Ovary (tissue), 7 donors: ENCODE measurements at regions not wholly inside any gene's neighbourhood (a gene's known extent, or its start where the extent isn't known, plus 50 kb on each side); places are given as distances from the start of the nearest gene placed in this dataset.

ENCODE experiments used
- DNase-seq, 5 donors: peaks; one replicate each; pipeline ENCODE4 v3.0.0-alpha.2; 2019 to 2020
- H3K27ac ChIP-seq, 2 donors: fragments of 200-600 bp; one replicate each; pipeline versions ENCODE4 v1.5.1 to v1.8.0; 2019 to 2022
- H3K27me3 ChIP-seq: fragments of 200-600 bp; one replicate; pipeline ENCODE4 v1.8.0; 2022
- H3K36me3 ChIP-seq: fragments of 200-600 bp; sonication (generic); one replicate; pipeline ENCODE4 v1.5.1; 2019
- H3K4me1 ChIP-seq: one replicate; pipeline ENCODE4 v1.8.1; 2013; ENCODE audit warnings: mild to moderate bottlenecking, moderate library complexity; ENCODE audit not compliant: insufficient read depth
- H3K4me3 ChIP-seq: fragments of 200-600 bp; sonication (generic); one replicate; pipeline ENCODE4 v1.5.1; 2017
- H3K9me3 ChIP-seq, 2 donors: fragments of 200-600 bp in 1 of 2; sonication (generic) in 1 of 2; one replicate each; pipeline versions ENCODE4 v1.5.1 to v1.8.1; 2013 to 2019; ENCODE audit warnings: mild to moderate bottlenecking in 1 of 2, moderate library complexity in 1 of 2
- CTCF ChIP-seq, 3 donors: fragments of 450-650 bp in 2 of 3; fragments of 200-600 bp in 1 of 3; IDR thresholded peaks; one replicate each; pipeline versions ENCODE4 v1.5.1 to v1.8.0; 2016 to 2022; ENCODE audit warnings: antibody characterized with exemption in 3 of 3, mild to moderate bottlenecking in 1 of 3
- EP300 ChIP-seq: sonication (generic); formaldehyde crosslinking; IDR thresholded peaks from one replicate; pipeline ENCODE4 v1.6.1; 2017; ENCODE audit warnings: antibody characterized with exemption
- POLR2A ChIP-seq: fragments of 450-650 bp; IDR thresholded peaks from one replicate; pipeline ENCODE4 v1.6.1; 2017; ENCODE audit warnings: antibody characterized with exemption, mild to moderate bottlenecking, moderate library complexity
- WGBS, 3 donors: extraction: QIAGEN DNeasy Blood & Tissue Kit in 1 of 3; methylation state at CpG; one replicate each; pipeline versions ENCODE4 v1.1.5 to v1.1.7; 2013 to 2017; 5-methylcytosine and 5-hydroxymethylcytosine counted together
- intact Hi-C, 4 donors: fragments of 100-400 bp; cut with DNase I; formaldehyde crosslinking; loops; one replicate each; pipeline versions ENCODE4 v1.11.0 to v1.15.1; 2022 to 2023
- donor health status: DM: no; HTN: no; CAD: no; lungs with moderate emphysema.
- donor health status: DM: no; HTN: no; CAD: no.
- donor health status: Bipolar disorder and iron deficiency.
- donor health status: DM: no; HTN: no; CAD: no.
- donor health status: DM: yes; HTN: yes; CAD: no.

GRCh38 chr14:101229666-101230065 lies 326.1 kb upstream of the RTL1 start:
- Histone ChIP-seq H3K36me3 (no peaks in the 10 kb centered on the region), H3K9me3 (no peaks in the 10 kb centered on the region), H3K27ac (no peak overlapping the region), H3K4me3 (peak overlapping the region; percentile 16), H3K4me1 (peaks cover 1% of the 10 kb centered on the region), H3K27me3 (no peaks in the 10 kb centered on the region)
- DNase-seq, result no peak
- TF ChIP-seq CTCF (IDR thresholded peaks at IDR 0.05), result no peak
- TF ChIP-seq EP300, result no peak
- no peak for TF ChIP-seq POLR2A
- intact Hi-C loops, result loop anchor here in 1 of 4 donors (5.0 kb wide), 1 partner anchor 333 kb away; the partner anchor contains the start of gene DIO3
- 29 to 79% (median 39%) methylated on average over 13 to 21 of the region's 27 CpGs for WGBS, 3 donors

GRCh38 chr14:101230161-101230850 lies 326.8 kb upstream of the RTL1 start:
- intact Hi-C loops, result no loop called here
- Histone ChIP-seq H3K27ac (no peak overlapping the region), H3K4me3 (peak overlapping the region; percentile 32), H3K27me3 (no peaks in the 10 kb centered on the region), H3K36me3 (no peaks in the 10 kb centered on the region), H3K4me1 (peaks cover 1% of the 10 kb centered on the region), H3K9me3 (no peaks in the 10 kb centered on the region)
- peak in 2 of 5 donors; percentile 40 to 61 for DNase-seq
- WGBS, 3 donors, result 58 to 84% (median 69%) methylated on average over 15 of the region's 15 CpGs
- TF ChIP-seq EP300 (no peak), CTCF (IDR thresholded peaks at IDR 0.05) (no peak), POLR2A (no peak)

GRCh38 chr14:101230851-101231550 lies 327.5 kb upstream of the RTL1 start:
- peak in 1 of 5 donors; percentile 10 for DNase-seq
- Histone ChIP-seq H3K36me3 (no peaks in the 10 kb centered on the region), H3K4me1 (peaks cover 1% of the 10 kb centered on the region), H3K4me3 (no peak overlapping the region), H3K9me3 (no peaks in the 10 kb centered on the region), H3K27me3 (no peaks in the 10 kb centered on the region), H3K27ac (no peak overlapping the region)
- intact Hi-C loops, result no loop called here
- TF ChIP-seq POLR2A (no peak), CTCF (IDR thresholded peaks at IDR 0.05) (no peak), EP300 (no peak)
- 93 to 98% (median 97%) methylated on average over 5 of the region's 5 CpGs for WGBS, 3 donors

GRCh38 chr14:101231828-101232227 lies 328.3 kb upstream of the RTL1 start:
- H3K27me3 ChIP-seq, result no peaks in the 10 kb centered on the region
- WGBS, 3 donors, result 57 to 77% (median 63%) methylated on average over 4 of the region's 4 CpGs
- H3K4me3 ChIP-seq, result no peak overlapping the region
- H3K27ac ChIP-seq, result no peak overlapping the region
- no peaks in the 10 kb centered on the region for H3K36me3 ChIP-seq
- DNase-seq, result no peak
- H3K4me1 ChIP-seq, result no peaks in the 10 kb centered on the region
- no peaks in the 10 kb centered on the region for H3K9me3 ChIP-seq
- intact Hi-C loops, result no loop called here
- TF ChIP-seq EP300 (no peak), CTCF (IDR thresholded peaks at IDR 0.05) (no peak), POLR2A (no peak)
